ENCODE measurements at regions not wholly inside any gene's neighbourhood (a gene's known extent, or its start where the extent isn't known, plus 50 kb on each side); places are given as distances from the start of the nearest gene placed in this dataset.
"Not testable (repeated sequence)": the region's sequence is repeated elsewhere in the genome, so short reads cannot be mapped to it uniquely, and the experiment has no call there.

DNA sequence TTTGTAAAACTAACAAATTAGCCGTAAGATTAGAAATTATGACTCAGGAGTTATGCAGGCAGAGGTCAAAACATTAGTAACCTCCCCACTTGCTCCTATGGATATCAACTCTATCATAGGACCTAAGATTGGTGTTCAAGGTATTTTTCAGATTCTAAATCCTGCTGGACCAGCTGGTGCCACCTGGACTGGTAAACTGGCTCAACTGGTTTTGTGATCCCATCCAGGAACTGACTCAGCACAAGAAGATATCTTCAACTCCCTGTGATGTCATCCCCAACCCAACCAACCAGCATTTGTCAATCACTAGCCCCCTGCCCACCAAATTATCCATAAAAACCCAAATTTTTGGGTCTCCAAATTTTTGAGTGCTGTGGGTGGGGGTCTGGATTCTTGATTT, 98.1 kb upstream of the OR4E1 start:
- H3K9me3 ChIP-seq (replicated peaks in 1 of 3) = no peaks in the 10 kb centered on the region
- H3K4me1 ChIP-seq (replicated peaks in 1 of 2) = no peaks in the 10 kb centered on the region
- H3K27me3 ChIP-seq = no peaks in the 10 kb centered on the region
- H3K4me3 ChIP-seq = no peak overlapping the region
- intact Hi-C loops (cut with DNase I) = no loop called here
- H3K36me3 ChIP-seq (replicated peaks in 1 of 2) = no peaks in the 10 kb centered on the region
- 58 to 94% (median 68%) methylated on average over 1 of the region's 1 CpG for WGBS, 4 donors
- no peak for DNase-seq
- TF ChIP-seq, protein P1, sequence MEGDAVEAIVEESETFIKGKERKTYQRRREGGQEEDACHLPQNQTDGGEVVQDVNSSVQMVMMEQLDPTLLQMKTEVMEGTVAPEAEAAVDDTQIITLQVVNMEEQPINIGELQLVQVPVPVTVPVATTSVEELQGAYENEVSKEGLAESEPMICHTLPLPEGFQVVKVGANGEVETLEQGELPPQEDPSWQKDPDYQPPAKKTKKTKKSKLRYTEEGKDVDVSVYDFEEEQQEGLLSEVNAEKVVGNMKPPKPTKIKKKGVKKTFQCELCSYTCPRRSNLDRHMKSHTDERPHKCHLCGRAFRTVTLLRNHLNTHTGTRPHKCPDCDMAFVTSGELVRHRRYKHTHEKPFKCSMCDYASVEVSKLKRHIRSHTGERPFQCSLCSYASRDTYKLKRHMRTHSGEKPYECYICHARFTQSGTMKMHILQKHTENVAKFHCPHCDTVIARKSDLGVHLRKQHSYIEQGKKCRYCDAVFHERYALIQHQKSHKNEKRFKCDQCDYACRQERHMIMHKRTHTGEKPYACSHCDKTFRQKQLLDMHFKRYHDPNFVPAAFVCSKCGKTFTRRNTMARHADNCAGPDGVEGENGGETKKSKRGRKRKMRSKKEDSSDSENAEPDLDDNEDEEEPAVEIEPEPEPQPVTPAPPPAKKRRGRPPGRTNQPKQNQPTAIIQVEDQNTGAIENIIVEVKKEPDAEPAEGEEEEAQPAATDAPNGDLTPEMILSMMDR (IDR thresholded peaks at IDR 0.05) = no peak
- TF ChIP-seq POLR2A (IDR thresholded peaks at IDR 0.05) = no peak
- H3K27ac ChIP-seq = no peak overlapping the region

- intact Hi-C loops (cut with DNase I) = no loop called here
- no peaks in the 10 kb centered on the region for H3K27me3 ChIP-seq
- no peak overlapping the region for H3K4me3 ChIP-seq
- no peaks in the 10 kb centered on the region for H3K36me3 ChIP-seq (replicated peaks in 1 of 2)
- WGBS, 4 donors = 55 to 71% (median 64%) methylated on average over 2 of the region's 2 CpGs
- no peak for TF ChIP-seq POLR2A (IDR thresholded peaks at IDR 0.05)
- TF ChIP-seq, protein P1 (IDR thresholded peaks at IDR 0.05) = no peak
- no peaks in the 10 kb centered on the region for H3K9me3 ChIP-seq (replicated peaks in 1 of 3)
- DNase-seq = no peak
- no peaks in the 10 kb centered on the region for H3K4me1 ChIP-seq (replicated peaks in 1 of 2)
- H3K27ac ChIP-seq = no peak overlapping the region
Measured at GRCh38 chr14:21768875-21769257, 95.2 kb upstream of the OR4E1 start.

- TF ChIP-seq, protein P1 (IDR thresholded peaks at IDR 0.05) = no peak
- TF ChIP-seq POLR2A (IDR thresholded peaks at IDR 0.05) = no peak
- Histone ChIP-seq H3K27ac (no peak overlapping the region), H3K27me3 (no peaks in the 10 kb centered on the region), H3K4me3 (no peak overlapping the region), H3K9me3 (replicated peaks in 1 of 3) (no peaks in the 10 kb centered on the region), H3K4me1 (replicated peaks in 1 of 2) (no peaks in the 10 kb centered on the region), H3K36me3 (replicated peaks in 1 of 2) (no peaks in the 10 kb centered on the region)
- no peak for DNase-seq
- 33 to 47% (median 44%) methylated on average over 5 of the region's 5 CpGs for WGBS, 4 donors
- intact Hi-C loops (cut with DNase I) = no loop called here
Measured at GRCh38 chr14:21768116-21768874, 94.7 kb upstream of the OR4E1 start.

DNA sequence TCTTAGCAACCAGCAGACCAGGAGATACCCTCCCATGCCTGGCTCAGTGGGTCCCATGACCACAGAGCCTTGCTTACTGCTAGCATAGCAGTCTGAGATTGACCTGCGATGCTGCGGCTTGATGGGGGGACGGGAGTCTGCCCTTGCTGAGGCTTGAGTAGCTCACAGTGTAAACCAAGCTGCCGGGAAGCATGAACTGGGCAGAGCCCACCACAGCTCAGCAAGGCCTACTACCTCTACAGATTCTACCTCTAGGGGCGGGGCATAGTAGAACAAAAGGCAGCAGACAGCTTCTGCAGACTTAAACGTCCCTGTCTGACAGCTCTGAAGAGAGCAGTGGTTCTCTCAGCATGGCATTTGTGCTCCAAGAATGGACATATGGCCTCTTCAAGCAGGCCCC, 86.7 kb upstream of the OR4E1 start:
- H3K4me3 ChIP-seq; H3K4me1 ChIP-seq (replicated peaks in 1 of 2); intact Hi-C loops (cut with DNase I); H3K36me3 ChIP-seq (replicated peaks in 1 of 2); DNase-seq; H3K27me3 ChIP-seq; H3K27ac ChIP-seq; H3K9me3 ChIP-seq (replicated peaks in 1 of 3): not testable (repeated sequence)
- WGBS, 4 donors = 53 to 67% (median 60%) methylated on average over 3 to 6 of the region's 6 CpGs

GRCh38 chr14:21749306-21749868, 75.8 kb upstream of the OR4E1 start:
- 55 to 61% (median 55%) methylated on average over 5 of the region's 5 CpGs for WGBS, 4 donors
- intact Hi-C loops (cut with DNase I) = no loop called here

More at GRCh38 chr14:21749306-21749868, 75.8 kb upstream of the OR4E1 start:
- H3K9me3 ChIP-seq (replicated peaks in 1 of 3) = no peaks in the 10 kb centered on the region
- no peak for TF ChIP-seq POLR2A (IDR thresholded peaks at IDR 0.05)
- TF ChIP-seq, protein P1 (IDR thresholded peaks at IDR 0.05) = no peak
- no peaks in the 10 kb centered on the region for H3K4me1 ChIP-seq (replicated peaks in 1 of 2)
- H3K27ac ChIP-seq = no peak overlapping the region
- no peak for DNase-seq
- no peak overlapping the region for H3K4me3 ChIP-seq
- H3K27me3 ChIP-seq = no peaks in the 10 kb centered on the region
- no peaks in the 10 kb centered on the region for H3K36me3 ChIP-seq (replicated peaks in 1 of 2)

All from adrenal gland (tissue), 9 donors.